T-helper 9 cell (primary cell): ENCODE measurements at regions not wholly inside any gene's neighbourhood (a gene's known extent, or its start where the extent isn't known, plus 50 kb on each side); places are given as distances from the start of the nearest gene placed in this dataset.
"Not testable (repeated sequence)": the region's sequence is repeated elsewhere in the genome, so short reads cannot be mapped to it uniquely, and the experiment has no call there.

Experiments
- DNase-seq: peaks from one replicate; pipeline ENCODE4 v3.0.0-alpha.2; 2020

GRCh38 chr15:77909182-77909940 is 168.2 kb downstream of the TBC1D2B start:
- DNase-seq = no peak

- not testable (repeated sequence) for DNase-seq
Measured at GRCh38 chr15:77908752-77909111, 168.8 kb downstream of the TBC1D2B start.

- peak; percentile 24 for DNase-seq
Measured at GRCh38 chr15:77907824-77908751, 169.4 kb downstream of the TBC1D2B start.

GRCh38 chr15:77906062-77906990 is 171.2 kb downstream of the TBC1D2B start:
- DNase-seq = not testable (repeated sequence)

GRCh38 chr15:77905301-77905920 is 172.1 kb downstream of the TBC1D2B start:
- DNase-seq = no peak

GRCh38 chr15:77904901-77905300 is 172.6 kb downstream of the TBC1D2B start:
- DNase-seq = no peak

- DNase-seq = no peak
Measured at GRCh38 chr15:77904436-77904821, 173.1 kb downstream of the TBC1D2B start.

GRCh38 chr15:77903761-77904435 is 173.6 kb downstream of the TBC1D2B start:
- not testable (repeated sequence) for DNase-seq

GRCh38 chr15:77902921-77903760 is 174.4 kb downstream of the TBC1D2B start:
- DNase-seq = not testable (repeated sequence)

- no peak for DNase-seq
Measured at GRCh38 chr15:77901921-77902750, 175.4 kb downstream of the TBC1D2B start.

GRCh38 chr15:77901251-77901881 is 176.1 kb downstream of the TBC1D2B start:
- DNase-seq = no peak

- DNase-seq = not testable (repeated sequence)
Measured at GRCh38 chr15:77900331-77900963, 177.1 kb downstream of the TBC1D2B start.

- DNase-seq = not testable (repeated sequence)
Measured at GRCh38 chr15:77899776-77900175, 177.7 kb downstream of the TBC1D2B start.

GRCh38 chr15:77898811-77899730 is 178.4 kb downstream of the TBC1D2B start:
- no peak for DNase-seq

GRCh38 chr15:77897896-77898406 is 179.6 kb downstream of the TBC1D2B start:
- no peak for DNase-seq

GRCh38 chr15:77897113-77897895 is 180.2 kb downstream of the TBC1D2B start:
- not testable (repeated sequence) for DNase-seq
